ENCODE measurements at regions not wholly inside any gene's neighbourhood (a gene's known extent, or its start where the extent isn't known, plus 50 kb on each side); places are given as distances from the start of the nearest gene placed in this dataset.
"Not testable (repeated sequence)": the region's sequence is repeated elsewhere in the genome, so short reads cannot be mapped to it uniquely, and the experiment has no call there.

- DNase-seq = no peak
These were observed 225.0 kb upstream of the ZNF217 start for GRCh38 chr20:53818457-53819177.

- DNase-seq = not testable (repeated sequence)
These were observed 223.9 kb upstream of the ZNF217 start for GRCh38 chr20:53817513-53817912.

- DNase-seq = no peak
These were observed 223.3 kb upstream of the ZNF217 start for GRCh38 chr20:53816872-53817398.

- DNase-seq = no peak
These were observed 221.9 kb upstream of the ZNF217 start for GRCh38 chr20:53815509-53815908.

- DNase-seq = no peak
These were observed 220.4 kb upstream of the ZNF217 start for GRCh38 chr20:53814060-53814459.

- DNase-seq = no peak
These were observed 220.0 kb upstream of the ZNF217 start for GRCh38 chr20:53813636-53814035.

- DNase-seq = no peak
These were observed 217.9 kb upstream of the ZNF217 start for GRCh38 chr20:53811577-53811976.

- DNase-seq = no peak
These were observed 217.2 kb upstream of the ZNF217 start for GRCh38 chr20:53810661-53811355.

- no peak for DNase-seq
These were observed 216.2 kb upstream of the ZNF217 start for GRCh38 chr20:53809728-53810365.

GRCh38 chr20:53809217-53809616, 215.6 kb upstream of the ZNF217 start:
- DNase-seq = no peak

- no peak for DNase-seq
These were observed 215.1 kb upstream of the ZNF217 start for GRCh38 chr20:53808733-53809132.

- DNase-seq = not testable (repeated sequence)
These were observed 214.7 kb upstream of the ZNF217 start for GRCh38 chr20:53808302-53808701.

GRCh38 chr20:53806683-53807401, 213.2 kb upstream of the ZNF217 start:
- no peak for DNase-seq

- no peak for DNase-seq
These were observed 212.3 kb upstream of the ZNF217 start for GRCh38 chr20:53805895-53806384.

GRCh38 chr20:53804920-53805894, 211.6 kb upstream of the ZNF217 start:
- no peak for DNase-seq

GRCh38 chr20:53804308-53804707, 210.7 kb upstream of the ZNF217 start:
- not testable (repeated sequence) for DNase-seq

- DNase-seq = no peak
These were observed 210.0 kb upstream of the ZNF217 start for GRCh38 chr20:53803492-53804155.

GRCh38 chr20:53801609-53802370, 208.2 kb upstream of the ZNF217 start:
- DNase-seq = no peak

GRCh38 chr20:53800883-53801604, 207.4 kb upstream of the ZNF217 start:
- DNase-seq = no peak

All from suppressor macrophage (primary cell).